Suprapubic skin (tissue), 4 donors: ENCODE measurements at regions not wholly inside any gene's neighbourhood (a gene's known extent, or its start where the extent isn't known, plus 50 kb on each side); places are given as distances from the start of the nearest gene placed in this dataset.
A peak's percentile ranks its signal among the peaks of the same experiment; 100 is the strongest.

ENCODE experiments used
- DNase-seq, 2 donors: peaks; one replicate each; pipeline ENCODE4 v3.0.0-alpha.2; 2019; ENCODE audit warnings: low spot score in 2 of 2
- H3K27ac ChIP-seq: fragments of 200-600 bp; sonication (generic); one replicate; pipeline ENCODE4 v1.5.1; 2019
- H3K27me3 ChIP-seq: fragments of 200-600 bp; sonication (generic); one replicate; pipeline ENCODE4 v1.5.1; 2019
- H3K36me3 ChIP-seq: fragments of 200-600 bp; sonication (generic); one replicate; pipeline ENCODE4 v1.5.1; 2019
- H3K4me1 ChIP-seq: fragments of 200-600 bp; sonication (generic); one replicate; pipeline ENCODE4 v1.5.1; 2019
- H3K4me3 ChIP-seq: fragments of 200-600 bp; sonication (generic); one replicate; pipeline ENCODE4 v1.5.1; 2019; ENCODE audit warnings: mild to moderate bottlenecking
- H3K9me3 ChIP-seq: fragments of 200-600 bp; sonication (generic); one replicate; pipeline ENCODE4 v1.5.1; 2019
- CTCF ChIP-seq, 2 donors: fragments of 200-600 bp in 1 of 2; fragments of 450-650 bp in 1 of 2; sonication (generic) in 1 of 2; IDR thresholded peaks; one replicate each; pipeline ENCODE4 v1.5.1; 2016 to 2019; ENCODE audit warnings: antibody characterized with exemption in 2 of 2, mild to moderate bottlenecking in 1 of 2, moderate library complexity in 1 of 2
- EP300 ChIP-seq: sonication (generic); formaldehyde crosslinking; IDR thresholded peaks from one replicate; pipeline ENCODE4 v1.6.1; 2017; ENCODE audit warnings: antibody characterized with exemption
- POLR2A ChIP-seq, 2 donors: fragments of 450-650 bp; IDR thresholded peaks; one replicate each; pipeline ENCODE4 v1.6.1; 2017; ENCODE audit warnings: antibody characterized with exemption in 2 of 2, mild to moderate bottlenecking in 2 of 2, moderate library complexity in 2 of 2
- POLR2AphosphoS5 ChIP-seq, 3 donors: sonication (generic); formaldehyde crosslinking; IDR thresholded peaks; one replicate each; pipeline ENCODE4 v1.6.1; 2017; ENCODE audit warnings: antibody characterized with exemption in 3 of 3
- WGBS: methylation state at CpG from one replicate; pipeline ENCODE4 v1.1.5; 2018; 5-methylcytosine and 5-hydroxymethylcytosine counted together

- no peaks in the 10 kb centered on the region for H3K9me3 ChIP-seq
- 70% methylated on average over 2 of the region's 2 CpGs for WGBS
- no peak for DNase-seq
- H3K4me3 ChIP-seq: no peak overlapping the region
- no peak overlapping the region for H3K27ac ChIP-seq
- H3K27me3 ChIP-seq: no peaks in the 10 kb centered on the region
- TF ChIP-seq EP300 (no peak), POLR2A (IDR thresholded peaks at IDR 0.05) (no peak), CTCF (IDR thresholded peaks at IDR 0.05) (no peak), POLR2AphosphoS5 (IDR thresholded peaks at IDR 0.05) (no peak)
- no peaks in the 10 kb centered on the region for H3K4me1 ChIP-seq
- H3K36me3 ChIP-seq: no peaks in the 10 kb centered on the region
Observed at GRCh38 chr5:107295914-107296313, 374.8 kb downstream of the EFNA5 start.

GRCh38 chr5:107294669-107295068 is 376.1 kb downstream of the EFNA5 start:
- H3K27ac ChIP-seq: peak overlapping the region; percentile 4
- no peak for DNase-seq
- H3K9me3 ChIP-seq: no peaks in the 10 kb centered on the region
- TF ChIP-seq CTCF (IDR thresholded peaks at IDR 0.05) (no peak), EP300 (no peak), POLR2A (IDR thresholded peaks at IDR 0.05) (no peak), POLR2AphosphoS5 (IDR thresholded peaks at IDR 0.05) (no peak)
- WGBS: 64% methylated on average over 1 of the region's 1 CpG
- no peak overlapping the region for H3K4me3 ChIP-seq
- H3K27me3 ChIP-seq: no peaks in the 10 kb centered on the region
- no peaks in the 10 kb centered on the region for H3K36me3 ChIP-seq
- H3K4me1 ChIP-seq: no peaks in the 10 kb centered on the region

GRCh38 chr5:107294211-107294550 is 376.6 kb downstream of the EFNA5 start:
- H3K4me1 ChIP-seq: no peaks in the 10 kb centered on the region
- no peak overlapping the region for H3K4me3 ChIP-seq
- H3K27me3 ChIP-seq: no peaks in the 10 kb centered on the region
- no peak for TF ChIP-seq POLR2AphosphoS5 (IDR thresholded peaks at IDR 0.05)
- no peak for TF ChIP-seq EP300
- no peak for TF ChIP-seq POLR2A (IDR thresholded peaks at IDR 0.05)
- no peak for TF ChIP-seq CTCF (IDR thresholded peaks at IDR 0.05)
- H3K27ac ChIP-seq: no peak overlapping the region
- H3K36me3 ChIP-seq: no peaks in the 10 kb centered on the region
- H3K9me3 ChIP-seq: no peaks in the 10 kb centered on the region
- no peak for DNase-seq

- DNase-seq: no peak
- Histone ChIP-seq H3K27me3 (no peaks in the 10 kb centered on the region), H3K9me3 (no peaks in the 10 kb centered on the region), H3K4me1 (no peaks in the 10 kb centered on the region), H3K27ac (no peak overlapping the region), H3K36me3 (no peaks in the 10 kb centered on the region), H3K4me3 (no peak overlapping the region)
- TF ChIP-seq CTCF (IDR thresholded peaks at IDR 0.05) (no peak), POLR2AphosphoS5 (IDR thresholded peaks at IDR 0.05) (no peak), EP300 (no peak), POLR2A (IDR thresholded peaks at IDR 0.05) (no peak)
- WGBS: 62% methylated on average over 8 of the region's 8 CpGs
Observed at GRCh38 chr5:107293541-107294210, 377.1 kb downstream of the EFNA5 start.

- Histone ChIP-seq H3K27ac (no peak overlapping the region), H3K4me3 (no peak overlapping the region), H3K9me3 (no peaks in the 10 kb centered on the region), H3K27me3 (no peaks in the 10 kb centered on the region), H3K36me3 (no peaks in the 10 kb centered on the region), H3K4me1 (no peaks in the 10 kb centered on the region)
- DNase-seq: no peak
- TF ChIP-seq POLR2A (IDR thresholded peaks at IDR 0.05): no peak
- TF ChIP-seq POLR2AphosphoS5 (IDR thresholded peaks at IDR 0.05): no peak
- no peak for TF ChIP-seq CTCF (IDR thresholded peaks at IDR 0.05)
- no peak for TF ChIP-seq EP300
- WGBS: 88% methylated on average over 4 of the region's 4 CpGs
Observed at GRCh38 chr5:107291866-107292265, 378.9 kb downstream of the EFNA5 start.
